ENCODE measurements at regions not wholly inside any gene's neighbourhood (a gene's known extent, or its start where the extent isn't known, plus 50 kb on each side); places are given as distances from the start of the nearest gene placed in this dataset.

- TF ChIP-seq EP300 (IDR thresholded peaks at IDR 0.05) (no peak), CTCF (IDR thresholded peaks at IDR 0.05) (no peak), POLR2A (IDR thresholded peaks at IDR 0.05) (no peak)
These were observed 88.4 kb upstream of the SPANXB1 start for GRCh38 chrX:140913802-140914501.

Measured in ovary (tissue), 3 donors.